HG03520 (cell line): ENCODE measurements at regions not wholly inside any gene's neighbourhood (a gene's known extent, or its start where the extent isn't known, plus 50 kb on each side); places are given as distances from the start of the nearest gene placed in this dataset.

Experiments used
- ATAC-seq: cut with Tn5 transposase; IDR thresholded peaks from one replicate; pipeline ENCODE4 v1.9.1; 2021; ENCODE audit warnings: mild to moderate bottlenecking, moderate library complexity; ENCODE audit not compliant: unreplicated experiment

GRCh38 chr1:55575571-55576279 is 360.6 kb upstream of the USP24 start:
- ATAC-seq = no peak

- ATAC-seq = no peak
Observed at GRCh38 chr1:55574691-55575225, 359.6 kb upstream of the USP24 start.

DNA sequence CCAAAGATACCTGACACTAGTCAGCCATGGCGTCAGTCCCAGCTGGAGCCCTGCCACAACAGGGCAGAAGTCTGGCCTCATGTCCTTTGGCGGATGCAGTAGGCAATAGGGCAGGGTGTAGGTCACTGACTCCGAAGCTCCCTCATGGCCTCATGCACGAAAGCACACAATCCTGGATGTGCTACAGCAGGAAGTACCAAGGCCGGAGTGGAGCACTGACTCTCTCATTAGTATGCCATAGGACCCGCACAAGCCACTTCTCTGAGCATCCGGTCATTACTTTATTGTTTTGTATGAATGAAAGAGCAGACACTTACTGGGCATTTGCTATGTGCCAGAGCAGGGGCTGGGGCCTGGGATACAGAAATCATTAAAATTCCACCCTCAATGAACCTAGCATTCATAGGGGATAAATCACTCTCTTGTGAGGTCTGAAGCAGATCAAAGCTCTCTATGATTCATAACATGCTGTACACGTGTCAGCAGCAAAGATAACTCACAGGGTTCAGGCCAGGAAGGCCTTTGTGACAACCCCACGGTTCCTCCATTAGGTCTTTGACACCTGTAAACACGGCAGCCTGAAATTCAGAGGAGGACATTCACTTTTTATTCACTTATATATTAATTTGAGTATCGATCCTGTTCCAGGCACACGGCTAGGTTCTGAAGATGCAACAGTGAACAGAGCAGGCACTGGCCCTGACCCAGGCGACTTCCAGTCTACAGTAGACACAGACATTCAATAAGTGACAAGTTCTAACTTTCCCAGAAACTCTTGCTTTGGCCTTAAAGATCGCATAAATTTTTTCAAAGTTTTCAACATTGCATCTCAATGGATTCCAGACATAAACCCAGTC is 357.9 kb upstream of the USP24 start:
- no peak for ATAC-seq

GRCh38 chr1:55571767-55572166 is 356.6 kb upstream of the USP24 start:
- ATAC-seq = no peak

DNA sequence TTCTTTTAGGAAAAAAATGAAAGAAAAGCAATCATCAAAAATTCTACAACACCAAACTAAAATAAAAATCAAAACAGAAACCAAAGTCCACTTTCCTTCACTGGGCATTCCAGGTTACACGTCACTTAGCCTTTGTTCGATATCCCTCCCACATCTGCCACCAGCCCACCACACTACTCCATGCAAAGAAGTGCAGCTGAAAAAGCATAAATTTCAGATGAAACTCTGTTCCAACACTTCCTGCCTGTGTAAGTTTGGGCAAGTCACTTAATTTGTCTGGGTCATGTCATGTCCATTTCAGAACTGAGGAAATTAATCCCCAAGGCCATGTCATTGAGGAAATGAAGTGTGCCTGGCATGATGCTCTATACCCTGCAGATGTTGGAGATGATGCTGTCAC is 354.3 kb upstream of the USP24 start:
- ATAC-seq = no peak

GRCh38 chr1:55568732-55569131 is 353.6 kb upstream of the USP24 start:
- ATAC-seq = no peak

- ATAC-seq = no peak
Observed at GRCh38 chr1:55560266-55560665, 345.1 kb upstream of the USP24 start.

- ATAC-seq = no peak
Observed at GRCh38 chr1:55559842-55560241, 344.7 kb upstream of the USP24 start.

GRCh38 chr1:55559161-55559611 is 344.0 kb upstream of the USP24 start:
- no peak for ATAC-seq

DNA sequence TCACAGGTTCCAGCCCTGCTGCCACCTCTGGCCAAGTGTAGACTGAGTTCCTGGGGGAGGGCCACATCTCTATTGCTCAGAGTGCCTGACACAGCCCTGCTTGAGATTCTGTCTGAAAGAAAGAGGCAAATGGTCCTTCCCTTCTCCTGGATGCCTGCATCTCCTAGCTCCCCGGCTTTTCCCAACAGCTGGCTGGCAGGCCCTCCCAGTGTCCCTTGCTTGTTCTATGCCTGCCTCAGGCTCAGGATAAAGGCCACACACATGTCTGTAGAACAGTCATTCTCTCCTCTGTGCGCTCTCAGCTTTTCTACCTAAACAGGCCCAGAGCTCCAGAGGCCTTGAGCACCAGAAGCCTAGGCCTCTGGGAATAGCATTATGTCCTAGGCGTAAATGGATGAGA is 343.4 kb upstream of the USP24 start:
- no peak for ATAC-seq

DNA sequence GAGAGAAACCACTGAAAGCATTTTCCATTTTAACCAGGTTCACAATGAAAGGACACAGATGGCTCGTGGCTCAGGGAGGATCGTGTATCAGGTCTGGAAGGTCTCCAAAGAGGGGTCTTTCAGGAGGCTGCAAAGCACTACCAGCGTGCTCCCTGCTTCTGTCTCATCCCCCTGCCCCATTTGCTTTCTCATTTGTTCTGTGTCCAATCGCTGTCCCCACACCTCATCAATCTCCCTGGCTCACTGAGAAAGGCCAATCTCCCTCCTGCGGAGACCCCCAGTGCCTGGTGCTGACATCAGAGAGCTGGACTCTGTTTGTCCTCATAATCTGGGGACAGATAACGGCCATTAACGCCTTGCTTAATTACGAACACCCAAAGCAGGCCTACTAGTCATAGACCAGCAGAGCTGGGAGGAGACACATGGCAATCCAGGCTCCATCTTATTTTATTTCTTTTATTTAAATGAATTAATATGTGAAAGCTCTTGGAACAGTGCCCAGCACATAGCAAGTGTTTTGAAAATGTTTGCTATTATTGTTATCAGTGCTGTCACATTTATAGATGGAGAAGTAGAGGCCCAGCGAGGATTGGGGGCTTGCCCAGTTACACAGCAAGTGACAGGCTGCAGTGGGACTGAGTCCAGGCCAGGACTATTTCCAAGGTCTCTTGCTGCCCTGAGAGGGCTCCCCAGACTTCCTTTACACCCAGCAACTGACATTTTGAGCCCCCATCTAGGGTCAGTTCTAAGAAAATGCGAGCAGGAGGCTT is 341.0 kb upstream of the USP24 start:
- no peak for ATAC-seq

DNA sequence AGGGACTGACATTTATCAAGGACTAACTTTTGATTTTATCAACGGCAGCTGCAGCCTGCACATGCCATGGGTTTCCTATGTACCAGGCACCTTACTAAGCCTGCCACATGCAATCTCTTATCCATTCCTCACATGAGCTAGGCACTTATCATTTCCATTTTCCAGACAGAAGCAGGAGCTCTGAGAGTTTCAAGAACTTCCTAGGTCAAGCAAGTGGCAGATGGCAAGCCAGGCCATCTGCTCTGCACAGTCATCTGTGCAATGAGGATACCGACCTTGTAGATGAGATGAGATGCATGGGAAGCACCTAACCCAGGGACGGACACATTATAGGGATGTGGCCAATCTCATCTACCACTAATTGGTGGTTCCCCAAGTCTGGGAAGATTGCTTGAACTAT is 339.4 kb upstream of the USP24 start:
- no peak for ATAC-seq

DNA sequence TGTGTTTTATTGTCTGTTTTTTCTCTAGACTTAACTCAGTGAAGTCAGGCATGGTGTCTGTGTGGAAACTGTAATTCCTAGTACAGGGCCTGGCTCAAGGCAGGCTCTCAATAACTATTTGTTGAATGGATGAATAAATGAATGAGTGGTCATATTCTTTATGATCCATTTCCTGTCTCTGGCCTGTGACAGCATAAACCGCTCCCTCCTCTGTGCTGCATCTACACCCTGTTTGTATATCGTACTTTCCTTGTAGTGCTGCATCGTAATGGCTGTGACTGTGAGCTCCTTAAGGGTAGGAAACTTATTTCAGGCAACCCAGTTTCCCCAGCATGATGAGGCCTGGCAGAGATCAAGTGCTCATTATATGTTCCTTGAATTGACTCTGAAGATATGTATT is 337.5 kb upstream of the USP24 start:
- no peak for ATAC-seq

DNA sequence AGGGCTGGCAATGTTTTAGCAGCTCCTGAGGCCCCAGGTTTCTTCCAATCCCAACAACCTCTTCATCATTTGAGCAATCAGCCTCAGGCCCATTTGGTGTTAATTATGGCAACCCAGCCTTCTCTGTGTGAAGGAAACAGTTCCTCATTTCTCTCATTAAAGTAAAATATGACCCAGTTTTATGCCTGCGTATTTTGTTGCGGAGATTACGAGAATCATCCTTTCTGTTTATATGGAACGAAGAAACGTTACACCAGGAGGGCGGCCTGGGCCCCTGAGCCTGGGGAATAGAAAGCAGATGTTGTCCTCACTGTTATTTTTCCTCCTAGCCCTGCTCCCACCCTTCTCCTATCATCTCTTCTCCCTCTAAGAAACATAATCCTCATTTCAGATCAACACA is 332.2 kb upstream of the USP24 start:
- no peak for ATAC-seq

DNA sequence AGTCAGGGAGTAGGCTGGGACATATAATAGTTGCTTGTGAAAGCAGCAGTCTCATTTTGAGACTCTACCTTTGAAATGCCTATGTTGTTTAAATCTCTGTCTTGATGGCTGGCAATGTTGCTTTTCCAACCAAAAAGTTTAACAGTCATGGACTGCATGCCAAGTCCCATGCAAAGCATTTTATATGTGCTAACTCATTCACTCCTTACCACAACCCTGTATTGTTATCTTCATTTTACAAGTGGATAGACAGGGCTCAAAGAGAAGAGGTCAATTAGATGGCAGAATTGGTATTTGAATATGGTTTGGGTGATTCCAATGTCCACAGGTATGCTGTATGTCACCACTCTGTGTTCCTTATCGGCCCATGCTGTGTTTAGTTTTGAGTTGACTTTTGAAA is 331.4 kb upstream of the USP24 start:
- no peak for ATAC-seq

- no peak for ATAC-seq
Observed at GRCh38 chr1:55544826-55545225, 329.7 kb upstream of the USP24 start.

GRCh38 chr1:55542901-55543504 is 327.8 kb upstream of the USP24 start:
- no peak for ATAC-seq

GRCh38 chr1:55541296-55541695 is 326.1 kb upstream of the USP24 start:
- no peak for ATAC-seq

GRCh38 chr1:55539652-55540512 is 324.7 kb upstream of the USP24 start:
- ATAC-seq = no peak

GRCh38 chr1:55538428-55538827 is 323.3 kb upstream of the USP24 start:
- ATAC-seq = no peak
